Ascending aorta (tissue), 2 donors: ENCODE measurements at regions not wholly inside any gene's neighbourhood (a gene's known extent, or its start where the extent isn't known, plus 50 kb on each side); places are given as distances from the start of the nearest gene placed in this dataset.

ENCODE experiments used
- DNase-seq, 2 donors: peaks; one replicate each; pipeline ENCODE4 v3.0.0-alpha.2; 2019; ENCODE audit warnings: low spot score in 2 of 2
- H3K27ac ChIP-seq, 2 donors: fragments of 200-600 bp; sonication (generic); one replicate each; pipeline ENCODE4 v1.5.1; 2016 to 2017; ENCODE audit warnings: mild to moderate bottlenecking in 1 of 2
- H3K27me3 ChIP-seq: fragments of 200-600 bp; sonication (generic); one replicate; pipeline ENCODE4 v1.5.1; 2017
- H3K36me3 ChIP-seq, 2 donors: fragments of 200-600 bp; sonication (generic); one replicate each; pipeline ENCODE4 v1.5.1; 2016
- H3K4me1 ChIP-seq, 2 donors: fragments of 200-600 bp; sonication (generic); one replicate each; pipeline ENCODE4 v1.5.1; 2016 to 2017; ENCODE audit warnings: mild to moderate bottlenecking in 1 of 2
- H3K4me3 ChIP-seq, 2 donors: fragments of 200-600 bp; sonication (generic); one replicate each; pipeline ENCODE4 v1.5.1; 2016 to 2017; ENCODE audit warnings: mild to moderate bottlenecking in 1 of 2
- H3K9me3 ChIP-seq, 2 donors: fragments of 200-600 bp; sonication (generic); one replicate each; pipeline ENCODE4 v1.5.1; 2016
- intact Hi-C: fragments of 100-400 bp; cut with DNase I; formaldehyde crosslinking; loops from one replicate; pipeline ENCODE4 v1.15.1; 2023
- TF ChIP-seq, protein P1 (sequence below), 3 experiments: fragments of 200-600 bp in 2 of 3; fragments of 450-650 bp in 1 of 3; sonication (generic) in 2 of 3; IDR thresholded peaks; one replicate each; pipeline ENCODE4 v1.5.1; 2016 to 2019; ENCODE audit warnings: antibody characterized with exemption in 3 of 3, mild to moderate bottlenecking in 1 of 3, moderate library complexity in 1 of 3

DNA sequence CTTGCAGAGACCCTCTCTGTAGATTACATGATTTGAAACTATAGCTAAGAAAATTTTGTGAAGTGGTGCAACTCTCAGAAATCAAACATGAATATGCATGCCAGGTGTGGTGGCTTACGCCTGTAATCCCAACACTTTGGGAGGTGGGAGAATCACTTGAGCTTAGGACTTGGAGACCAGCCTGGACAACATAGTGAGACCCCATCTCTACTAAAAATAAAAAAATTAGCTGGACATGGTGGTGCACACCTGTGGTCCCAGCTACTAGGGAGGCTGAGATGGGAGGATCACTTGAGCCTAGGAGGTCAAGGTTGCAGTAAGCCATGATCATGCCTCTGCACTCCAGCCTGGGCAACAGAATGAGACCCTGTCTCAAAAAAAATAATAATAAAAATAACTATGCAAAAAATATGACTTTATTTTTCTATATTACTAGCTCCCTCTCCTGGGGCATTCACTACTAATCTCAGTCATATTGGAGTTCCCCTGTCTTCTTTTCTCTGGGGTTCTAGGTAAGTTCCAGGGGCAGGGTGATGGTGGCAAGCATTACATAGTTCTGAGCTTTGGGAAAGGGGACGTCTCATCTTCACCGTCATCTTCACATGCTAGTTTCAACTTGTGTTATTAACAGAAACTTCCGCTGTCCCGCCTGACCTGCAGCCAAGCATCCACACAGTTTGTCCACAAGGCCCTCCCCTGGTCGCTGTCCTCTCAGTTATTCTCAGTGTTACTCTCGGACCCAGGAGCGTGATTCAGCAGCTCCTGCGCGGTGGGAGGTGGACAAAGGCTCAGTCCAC, 96.8 kb upstream of the MBOAT2 start:
- DNase-seq, result no peak
- Histone ChIP-seq H3K9me3 (no peaks in the 10 kb centered on the region), H3K4me1 (peaks cover 0 to 4% of the 10 kb centered on the region in 2 donors), H3K4me3 (no peak overlapping the region), H3K27me3 (no peaks in the 10 kb centered on the region), H3K36me3 (no peaks in the 10 kb centered on the region), H3K27ac (no peak overlapping the region)
- TF ChIP-seq, protein P1, sequence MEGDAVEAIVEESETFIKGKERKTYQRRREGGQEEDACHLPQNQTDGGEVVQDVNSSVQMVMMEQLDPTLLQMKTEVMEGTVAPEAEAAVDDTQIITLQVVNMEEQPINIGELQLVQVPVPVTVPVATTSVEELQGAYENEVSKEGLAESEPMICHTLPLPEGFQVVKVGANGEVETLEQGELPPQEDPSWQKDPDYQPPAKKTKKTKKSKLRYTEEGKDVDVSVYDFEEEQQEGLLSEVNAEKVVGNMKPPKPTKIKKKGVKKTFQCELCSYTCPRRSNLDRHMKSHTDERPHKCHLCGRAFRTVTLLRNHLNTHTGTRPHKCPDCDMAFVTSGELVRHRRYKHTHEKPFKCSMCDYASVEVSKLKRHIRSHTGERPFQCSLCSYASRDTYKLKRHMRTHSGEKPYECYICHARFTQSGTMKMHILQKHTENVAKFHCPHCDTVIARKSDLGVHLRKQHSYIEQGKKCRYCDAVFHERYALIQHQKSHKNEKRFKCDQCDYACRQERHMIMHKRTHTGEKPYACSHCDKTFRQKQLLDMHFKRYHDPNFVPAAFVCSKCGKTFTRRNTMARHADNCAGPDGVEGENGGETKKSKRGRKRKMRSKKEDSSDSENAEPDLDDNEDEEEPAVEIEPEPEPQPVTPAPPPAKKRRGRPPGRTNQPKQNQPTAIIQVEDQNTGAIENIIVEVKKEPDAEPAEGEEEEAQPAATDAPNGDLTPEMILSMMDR (IDR thresholded peaks at IDR 0.05), result no peak
- intact Hi-C loops, result no loop called here

DNA sequence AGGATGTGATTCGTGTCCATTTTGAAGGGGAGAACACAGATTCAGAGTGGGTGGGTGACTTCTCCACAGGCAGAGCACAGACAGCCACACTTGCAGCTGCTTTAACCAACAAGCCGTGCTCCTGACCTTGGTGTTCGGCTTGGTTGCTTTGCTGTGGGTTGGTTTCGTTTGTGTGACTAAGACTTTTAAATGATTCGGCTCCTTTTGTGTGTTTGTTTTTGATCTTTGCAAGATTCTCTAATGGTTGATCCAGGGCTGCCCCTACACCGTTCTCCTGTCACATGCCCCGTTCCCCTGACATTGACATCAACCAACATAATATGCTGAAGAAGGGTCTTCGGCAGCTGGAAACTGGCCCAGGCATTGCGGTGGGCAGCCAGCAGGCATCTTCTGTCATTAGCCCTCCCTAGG, 95.9 kb upstream of the MBOAT2 start:
- H3K36me3 ChIP-seq, result no peaks in the 10 kb centered on the region
- no peak overlapping the region for H3K27ac ChIP-seq
- H3K4me1 ChIP-seq, result peaks cover 0 to 4% of the 10 kb centered on the region in 2 donors
- no peaks in the 10 kb centered on the region for H3K27me3 ChIP-seq
- H3K4me3 ChIP-seq, result no peak overlapping the region
- intact Hi-C loops, result no loop called here
- TF ChIP-seq, protein P1 (IDR thresholded peaks at IDR 0.05), result no peak
- no peaks in the 10 kb centered on the region for H3K9me3 ChIP-seq
- DNase-seq, result no peak

DNA sequence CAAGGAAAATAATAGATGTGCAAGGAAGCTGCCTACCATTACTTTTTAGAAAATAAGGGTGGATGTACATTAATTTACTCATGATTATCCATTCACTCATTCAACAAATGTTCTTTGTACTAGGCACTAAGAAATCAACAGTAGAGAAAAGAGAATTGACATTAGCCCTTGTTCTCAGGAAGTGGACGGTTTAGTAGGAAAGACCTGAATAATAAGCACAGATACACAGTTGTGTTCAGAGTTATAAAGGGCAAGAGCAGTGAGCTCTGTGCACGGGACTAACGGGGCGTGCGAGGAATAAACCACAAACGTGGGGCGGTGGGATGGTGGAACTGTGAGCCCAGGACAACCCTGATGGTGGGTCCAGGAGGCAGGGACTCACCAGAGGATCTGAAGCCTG, 94.4 kb upstream of the MBOAT2 start:
- intact Hi-C loops, result no loop called here
- Histone ChIP-seq H3K27me3 (no peaks in the 10 kb centered on the region), H3K9me3 (no peaks in the 10 kb centered on the region), H3K4me1 (peaks cover 0 to 4% of the 10 kb centered on the region in 2 donors), H3K36me3 (no peaks in the 10 kb centered on the region), H3K27ac (no peak overlapping the region), H3K4me3 (no peak overlapping the region)
- no peak for DNase-seq
- TF ChIP-seq, protein P1 (IDR thresholded peaks at IDR 0.05), result no peak

DNA sequence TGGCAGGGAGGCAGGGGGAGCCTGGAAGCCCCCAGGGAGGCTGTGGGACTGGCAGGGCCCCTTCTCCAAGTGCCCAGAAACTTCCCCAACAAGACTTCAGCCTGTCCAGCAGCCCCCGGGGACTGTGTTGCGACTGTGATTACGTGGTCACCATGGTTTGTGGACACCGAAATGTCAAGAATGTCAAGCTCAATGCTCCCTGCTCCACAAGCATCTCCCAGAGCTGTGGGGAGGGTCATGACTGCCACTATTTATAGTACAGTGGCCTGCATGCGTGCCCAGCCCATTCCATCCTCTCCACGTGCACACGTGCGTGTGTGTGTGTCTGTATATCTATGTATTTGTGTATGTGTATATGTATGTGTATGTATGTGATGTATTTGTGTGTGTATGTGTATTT, 93.8 kb upstream of the MBOAT2 start:
- TF ChIP-seq, protein P1 (IDR thresholded peaks at IDR 0.05), result no peak
- no peak for DNase-seq
- H3K4me3 ChIP-seq, result no peak overlapping the region
- no peaks in the 10 kb centered on the region for H3K27me3 ChIP-seq
- H3K4me1 ChIP-seq, result peaks cover 0 to 4% of the 10 kb centered on the region in 2 donors
- no peaks in the 10 kb centered on the region for H3K36me3 ChIP-seq
- intact Hi-C loops, result no loop called here
- no peaks in the 10 kb centered on the region for H3K9me3 ChIP-seq
- no peak overlapping the region for H3K27ac ChIP-seq

DNA sequence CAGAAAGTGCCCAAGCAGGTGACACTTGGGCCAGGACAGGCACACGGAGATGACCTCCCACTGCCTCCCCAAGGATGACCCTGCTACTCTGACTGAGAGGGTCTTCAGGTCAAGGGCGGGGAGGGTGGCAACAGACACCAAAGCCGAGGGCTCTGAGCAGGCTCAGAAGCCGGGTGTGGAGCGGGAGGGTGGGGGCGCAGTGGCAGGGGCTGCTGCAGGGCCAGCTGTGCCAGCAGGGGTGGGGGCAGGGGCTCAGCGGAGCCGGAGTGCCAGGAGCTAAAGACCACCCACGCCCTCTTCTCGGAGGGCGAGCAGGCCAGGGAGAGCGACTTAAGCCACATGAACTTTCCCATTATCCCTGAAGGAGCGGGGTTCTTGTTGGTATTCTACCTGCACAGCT, 93.3 kb upstream of the MBOAT2 start:
- H3K4me3 ChIP-seq, result no peak overlapping the region
- no peaks in the 10 kb centered on the region for H3K9me3 ChIP-seq
- H3K4me1 ChIP-seq, result peaks cover 0 to 4% of the 10 kb centered on the region in 2 donors
- TF ChIP-seq, protein P1 (IDR thresholded peaks at IDR 0.05), result no peak
- no peak for DNase-seq
- H3K27ac ChIP-seq, result no peak overlapping the region
- intact Hi-C loops, result no loop called here
- no peaks in the 10 kb centered on the region for H3K27me3 ChIP-seq
- H3K36me3 ChIP-seq, result no peaks in the 10 kb centered on the region
